GM10266 (cell line): ENCODE measurements at regions not wholly inside any gene's neighbourhood (a gene's known extent, or its start where the extent isn't known, plus 50 kb on each side); places are given as distances from the start of the nearest gene placed in this dataset.

Experiments
- DNase-seq: peaks from one replicate; pipeline ENCODE4 v3.0.0; 2012; ENCODE audit errors: extremely low spot score
- TF ChIP-seq, protein P1 (sequence below): IDR thresholded peaks from 2 replicates; pipeline ENCODE4 v1.5.1; 2012; ENCODE audit warnings: mild to moderate bottlenecking, low read depth; ENCODE audit not compliant: control insufficient read depth, insufficient read depth; ENCODE audit errors: missing control alignments

DNA sequence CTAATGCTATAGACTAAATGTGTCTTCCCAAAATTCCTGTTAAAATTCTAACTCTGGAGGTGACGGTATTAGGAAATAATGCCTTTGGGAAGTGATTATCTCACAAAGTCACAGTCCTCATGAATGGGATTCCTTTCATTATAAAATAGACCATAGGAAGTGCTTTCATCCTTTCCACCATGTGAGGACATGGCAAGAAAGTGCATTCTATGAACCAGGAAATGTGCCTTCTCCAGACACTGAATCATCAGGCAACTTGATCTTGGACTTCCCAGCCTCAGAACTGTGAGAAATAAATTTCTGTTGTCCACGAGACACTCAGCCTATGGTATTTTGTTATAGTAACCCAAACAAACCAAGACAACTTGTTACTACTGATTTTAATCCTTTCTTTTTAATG, 582.4 kb upstream of the C9orf72 start:
- no peak for DNase-seq
- TF ChIP-seq, protein P1, sequence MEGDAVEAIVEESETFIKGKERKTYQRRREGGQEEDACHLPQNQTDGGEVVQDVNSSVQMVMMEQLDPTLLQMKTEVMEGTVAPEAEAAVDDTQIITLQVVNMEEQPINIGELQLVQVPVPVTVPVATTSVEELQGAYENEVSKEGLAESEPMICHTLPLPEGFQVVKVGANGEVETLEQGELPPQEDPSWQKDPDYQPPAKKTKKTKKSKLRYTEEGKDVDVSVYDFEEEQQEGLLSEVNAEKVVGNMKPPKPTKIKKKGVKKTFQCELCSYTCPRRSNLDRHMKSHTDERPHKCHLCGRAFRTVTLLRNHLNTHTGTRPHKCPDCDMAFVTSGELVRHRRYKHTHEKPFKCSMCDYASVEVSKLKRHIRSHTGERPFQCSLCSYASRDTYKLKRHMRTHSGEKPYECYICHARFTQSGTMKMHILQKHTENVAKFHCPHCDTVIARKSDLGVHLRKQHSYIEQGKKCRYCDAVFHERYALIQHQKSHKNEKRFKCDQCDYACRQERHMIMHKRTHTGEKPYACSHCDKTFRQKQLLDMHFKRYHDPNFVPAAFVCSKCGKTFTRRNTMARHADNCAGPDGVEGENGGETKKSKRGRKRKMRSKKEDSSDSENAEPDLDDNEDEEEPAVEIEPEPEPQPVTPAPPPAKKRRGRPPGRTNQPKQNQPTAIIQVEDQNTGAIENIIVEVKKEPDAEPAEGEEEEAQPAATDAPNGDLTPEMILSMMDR: no peak

DNA sequence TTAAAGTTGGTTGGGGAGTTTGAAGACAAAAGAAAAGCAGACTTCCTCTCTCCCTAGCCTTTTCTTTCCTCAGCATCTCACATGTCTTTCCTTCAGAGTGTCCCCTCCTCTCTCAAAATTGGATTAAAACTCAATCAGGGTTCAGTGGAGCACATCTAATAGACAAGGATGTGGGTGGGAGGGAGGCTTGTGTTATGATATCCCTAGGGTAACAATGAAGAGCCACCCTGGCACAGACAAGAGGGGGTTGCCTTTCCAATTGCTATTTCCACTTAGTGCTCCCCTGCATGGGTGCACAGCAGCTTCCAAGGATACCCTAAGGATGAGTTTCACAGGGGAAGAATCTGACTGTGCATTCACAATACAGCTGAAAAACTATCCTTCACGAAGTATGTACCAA, 585.2 kb upstream of the C9orf72 start:
- no peak for DNase-seq
- TF ChIP-seq, protein P1: no peak

DNA sequence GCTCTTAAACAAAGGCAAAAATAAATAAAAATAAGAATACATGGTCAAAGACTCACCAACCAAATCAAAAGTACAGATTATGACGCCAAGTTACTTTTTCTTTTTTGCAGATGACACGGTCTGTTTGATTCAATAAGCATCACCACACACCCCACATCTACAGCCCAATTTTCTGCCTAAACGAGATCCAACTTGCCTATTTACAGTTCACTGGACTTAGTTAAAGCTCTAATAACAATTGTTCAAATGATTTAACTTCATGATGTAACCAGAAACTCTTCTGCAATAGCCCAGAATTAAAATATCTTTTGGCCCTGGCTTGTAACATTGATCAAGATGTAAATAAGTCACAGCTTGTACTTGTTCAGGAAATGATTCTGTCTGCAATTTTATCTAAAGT, 590.3 kb upstream of the C9orf72 start:
- TF ChIP-seq, protein P1: no peak
- no peak for DNase-seq

DNA sequence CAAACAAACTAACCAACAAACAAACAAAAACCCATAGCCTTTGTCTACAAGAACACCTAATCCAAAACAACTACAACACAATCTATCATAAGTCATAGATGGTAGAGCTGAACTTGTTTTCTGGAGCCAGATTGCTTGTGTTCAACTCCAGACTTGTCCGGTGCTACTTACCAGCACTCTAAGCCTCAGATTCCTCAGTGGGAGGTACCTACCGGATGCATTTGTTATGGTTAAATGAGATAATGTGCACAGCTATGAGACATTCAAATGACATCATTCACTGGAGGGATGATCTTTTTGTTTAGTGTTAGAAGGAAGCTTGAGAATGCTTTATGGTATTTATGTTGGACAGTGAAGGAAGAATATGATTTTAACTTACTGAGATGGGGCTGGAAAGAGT, 592.9 kb upstream of the C9orf72 start:
- DNase-seq: no peak
- TF ChIP-seq, protein P1: no peak

DNA sequence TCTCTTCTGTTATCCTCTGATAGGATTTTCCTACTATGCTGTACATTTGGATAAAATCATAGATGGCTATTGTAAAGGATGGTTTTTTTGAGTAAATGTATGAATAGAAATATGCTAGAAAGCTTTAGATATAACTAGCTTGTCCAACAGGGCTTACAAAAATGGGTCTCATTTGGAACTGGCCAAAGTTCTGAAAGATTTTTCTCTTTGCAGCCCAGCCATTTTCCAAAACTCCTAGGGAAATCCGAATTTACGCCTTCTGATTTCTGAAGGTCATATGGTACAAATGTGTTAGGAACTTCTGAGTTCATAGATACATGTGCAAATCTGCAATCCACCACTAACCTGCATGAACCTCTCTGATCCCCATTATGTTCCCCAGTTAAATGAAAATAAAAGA, 603.9 kb upstream of the C9orf72 start:
- TF ChIP-seq, protein P1: no peak
- no peak for DNase-seq

DNA sequence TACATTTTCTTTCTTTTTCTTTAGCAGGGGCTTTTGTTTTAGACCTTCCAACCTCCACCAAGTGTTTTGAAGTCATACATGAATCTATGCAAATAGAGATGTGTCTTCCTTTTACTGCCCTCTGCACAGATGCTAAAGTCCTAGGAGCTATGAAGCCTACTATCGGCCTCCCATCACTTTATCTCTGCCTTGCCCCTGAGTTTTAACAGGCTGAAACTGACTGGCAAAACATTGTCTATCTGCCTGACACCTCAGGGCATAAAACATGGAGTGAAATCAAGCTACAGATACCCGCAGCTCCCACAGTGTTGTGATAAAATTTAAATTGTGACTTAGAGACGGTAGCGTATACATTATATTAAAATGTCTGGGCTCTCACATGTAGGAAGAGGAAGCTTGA, 604.6 kb upstream of the C9orf72 start:
- TF ChIP-seq, protein P1: no peak
- no peak for DNase-seq

DNA sequence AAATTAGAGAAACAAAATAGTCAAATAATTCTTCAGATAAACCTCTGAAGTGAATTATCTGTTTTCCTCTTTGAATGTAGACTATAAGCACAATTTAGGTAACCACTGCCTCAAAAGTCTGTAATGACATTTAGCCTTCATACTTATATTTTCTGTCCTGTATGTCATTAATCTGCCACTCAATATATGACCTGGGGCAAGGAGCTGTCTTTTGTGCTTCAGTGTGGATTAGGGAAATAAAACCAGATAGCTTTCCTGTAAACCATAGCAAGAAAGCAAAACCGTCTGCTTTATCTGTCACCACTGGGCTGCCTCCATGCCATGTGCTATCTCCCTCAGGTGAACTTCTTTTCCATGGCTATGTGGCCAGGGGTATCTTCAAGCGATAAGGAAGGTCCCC, 606.6 kb upstream of the C9orf72 start:
- TF ChIP-seq, protein P1: no peak

More for the DNA sequence above, 606.6 kb upstream of the C9orf72 start:
- DNase-seq: no peak
